HEK293 (cell line): ENCODE measurements at regions not wholly inside any gene's neighbourhood (a gene's known extent, or its start where the extent isn't known, plus 50 kb on each side); places are given as distances from the start of the nearest gene placed in this dataset.

ENCODE experiments used
- CTCF ChIA-PET: fragments of 350-600 bp; formaldehyde crosslinking; extraction: SDS; loops from one replicate; lab custom pipeline; 2021; ENCODE audit warnings: antibody characterized with exemption; lab: Yijun Ruan, JAX
- POLR2A ChIA-PET: fragments of 300-600 bp; formaldehyde crosslinking; extraction: SDS; loops from one replicate; lab custom pipeline; 2020; ENCODE audit warnings: antibody characterized with exemption, inconsistent platforms; lab: Yijun Ruan, JAX
- H3K27ac ChIP-seq: fragments of 200-500 bp; sonication (Bioruptor generic); 2 replicates; pipeline ENCODE4 v1.5.1; 2014; ENCODE audit warnings: low read depth, low read length, control low read depth, inconsistent platforms; ENCODE audit errors: extremely low read depth
- H3K36me3 ChIP-seq, 2 experiments: fragments of 200-500 bp in 1 of 2; sonication (Bioruptor generic) in 1 of 2; 1 replicate in 1 of 2; 2 replicates in 1 of 2; pipeline ENCODE4 v1.5.1; 2014 to 2017; ENCODE audit warnings: inconsistent platforms in 2 of 2, low read length in 2 of 2; ENCODE audit not compliant: control insufficient read depth in 2 of 2, insufficient read depth in 1 of 2
- H3K4me1 ChIP-seq: fragments of 200-500 bp; sonication (Bioruptor generic); 2 replicates; pipeline ENCODE4 v1.5.1; 2014; ENCODE audit warnings: mild to moderate bottlenecking, low read length, inconsistent platforms; ENCODE audit not compliant: control insufficient read depth, insufficient read depth
- H3K4me3 ChIP-seq: 2 replicates; pipeline ENCODE4 v1.5.1; 2011; ENCODE audit warnings: low read depth, mild to moderate bottlenecking, control low read depth, low read length, moderate library complexity
- H3K9me3 ChIP-seq: fragments of 200-500 bp; sonication (Bioruptor generic); 2 replicates; pipeline ENCODE4 v1.5.1; 2014; ENCODE audit warnings: low read depth, low read length, inconsistent platforms; ENCODE audit not compliant: control insufficient read depth, insufficient read depth
- CTCF ChIP-seq: fragments of 450-650 bp; formaldehyde crosslinking; IDR thresholded peaks from 2 replicates; pipeline ENCODE4 v1.5.1; 2016; ENCODE audit warnings: missing biosample characterization, missing genetic modification characterization
- KLF9 ChIP-seq: fragments of 450-650 bp; formaldehyde crosslinking; IDR thresholded peaks from 2 replicates; pipeline ENCODE4 v1.5.1; 2016; ENCODE audit warnings: missing biosample characterization, missing genetic modification characterization, low read depth
- MEIS1 ChIP-seq: sonication (generic); formaldehyde crosslinking; IDR thresholded peaks from 2 replicates; pipeline ENCODE4 v1.8.1; 2022; ENCODE audit warnings: missing genetic modification reagents, mild to moderate bottlenecking, borderline replicate concordance
- SETDB1 ChIP-seq: IDR thresholded peaks from one replicate; pipeline ENCODE4 v1.6.1; 2017; ENCODE audit warnings: mild to moderate bottlenecking, low read length, moderate library complexity, mixed read lengths; ENCODE audit not compliant: insufficient read length
- YY2 ChIP-seq: fragments of 450-650 bp; formaldehyde crosslinking; IDR thresholded peaks from 2 replicates; pipeline ENCODE4 v1.5.1; 2016; ENCODE audit warnings: missing biosample characterization, missing genetic modification characterization
- ZBTB48 ChIP-seq: fragments of 450-650 bp; formaldehyde crosslinking; IDR thresholded peaks from 2 replicates; pipeline ENCODE4 v1.5.1; 2016; ENCODE audit warnings: missing biosample characterization, missing genetic modification characterization
- ZNF138 ChIP-seq: fragments of 450-650 bp; formaldehyde crosslinking; IDR thresholded peaks from 2 replicates; pipeline ENCODE4 v1.5.1; 2016; ENCODE audit warnings: missing biosample characterization, missing genetic modification characterization, borderline replicate concordance
- ZNF221 ChIP-seq: fragments of 450-650 bp; formaldehyde crosslinking; IDR thresholded peaks from 2 replicates; pipeline ENCODE4 v1.5.1; 2017; ENCODE audit warnings: missing biosample characterization, missing genetic modification characterization, borderline replicate concordance
- ZNF280D ChIP-seq: fragments of 450-650 bp; formaldehyde crosslinking; IDR thresholded peaks from 2 replicates; pipeline ENCODE4 v1.5.1; 2016; ENCODE audit warnings: missing biosample characterization, missing genetic modification characterization
- ZNF350 ChIP-seq: fragments of 450-650 bp; formaldehyde crosslinking; IDR thresholded peaks from 2 replicates; pipeline ENCODE4 v1.5.0; 2017; ENCODE audit warnings: missing biosample characterization, mild to moderate bottlenecking, missing genetic modification characterization
- ZNF510 ChIP-seq: fragments of 450-650 bp; formaldehyde crosslinking; IDR thresholded peaks from 2 replicates; pipeline ENCODE4 v1.5.1; 2018; ENCODE audit warnings: mild to moderate bottlenecking, missing genetic modification characterization, missing biosample characterization; ENCODE audit not compliant: insufficient replicate concordance
- ZNF521 ChIP-seq: fragments of 450-650 bp; formaldehyde crosslinking; IDR thresholded peaks from 2 replicates; pipeline ENCODE4 v1.5.1; 2017; ENCODE audit warnings: missing biosample characterization, mild to moderate bottlenecking, missing genetic modification characterization
- ZNF571 ChIP-seq: fragments of 450-650 bp; formaldehyde crosslinking; IDR thresholded peaks from 2 replicates; pipeline ENCODE4 v1.5.0; 2017; ENCODE audit warnings: missing biosample characterization, missing genetic modification characterization
- ZNF654 ChIP-seq: fragments of 450-650 bp; formaldehyde crosslinking; IDR thresholded peaks from 2 replicates; pipeline ENCODE4 v1.5.1; 2016; ENCODE audit warnings: low read depth, missing biosample characterization, missing genetic modification characterization
- ZNF792 ChIP-seq: fragments of 450-650 bp; formaldehyde crosslinking; IDR thresholded peaks from 2 replicates; pipeline ENCODE4 v1.5.1; 2016; ENCODE audit warnings: missing biosample characterization, missing genetic modification characterization

- POLR2A ChIA-PET = no interaction called here
- Histone ChIP-seq H3K4me3 (no peak overlapping the region), H3K4me1 (no peaks in the 10 kb centered on the region), H3K27ac (no peak overlapping the region), H3K9me3 (no peaks in the 10 kb centered on the region), H3K36me3 (no peaks in the 10 kb centered on the region)
- no peak for TF ChIP-seq ZNF571 (tag by site-specific recombination)
- TF ChIP-seq CTCF (tag by site-specific recombination) = no peak
- TF ChIP-seq MEIS1 (CRISPR knock-in tag) = no peak
- no peak for TF ChIP-seq ZNF521 (tag by site-specific recombination)
- no peak for TF ChIP-seq KLF9 (tag by site-specific recombination)
- TF ChIP-seq ZBTB48 (tag by site-specific recombination) = no peak
- TF ChIP-seq ZNF792 (tag by site-specific recombination) = no peak
- no peak for TF ChIP-seq ZNF280D
- TF ChIP-seq YY2 = no peak
- CTCF ChIA-PET = interaction anchor here (1.0 kb wide), 1 partner anchor 21 kb away, joined by 3 read pairs; no protein-coding TSS in a partner anchor
Observed at GRCh38 chr9:110106661-110107060, 101.3 kb downstream of the C9orf152 start.

GRCh38 chr9:110109333-110110092 lies 98.4 kb downstream of the C9orf152 start:
- POLR2A ChIA-PET = no interaction called here
- CTCF ChIA-PET = interaction anchor here (0.7 kb wide), 1 partner anchor 174 kb away, joined by 4 read pairs; no protein-coding TSS in a partner anchor
- no peak overlapping the region for H3K27ac ChIP-seq
- H3K4me3 ChIP-seq = no peak overlapping the region
- H3K36me3 ChIP-seq = no peaks in the 10 kb centered on the region
- H3K4me1 ChIP-seq = no peaks in the 10 kb centered on the region
- H3K9me3 ChIP-seq = no peaks in the 10 kb centered on the region
- TF ChIP-seq ZNF510 (tag by site-specific recombination) = no peak
- TF ChIP-seq ZNF654 (tag by site-specific recombination) = no peak
- TF ChIP-seq SETDB1 = no peak

GRCh38 chr9:110110154-110110553 lies 97.8 kb downstream of the C9orf152 start:
- CTCF ChIA-PET = no interaction called here
- no peaks in the 10 kb centered on the region for H3K9me3 ChIP-seq
- POLR2A ChIA-PET = no interaction called here
- TF ChIP-seq ZNF350 (no peak), MEIS1 (CRISPR knock-in tag) (no peak), ZNF221 (tag by site-specific recombination) (no peak), CTCF (tag by site-specific recombination) (no peak), ZNF138 (tag by site-specific recombination) (no peak)
- H3K36me3 ChIP-seq = no peaks in the 10 kb centered on the region
- no peaks in the 10 kb centered on the region for H3K4me1 ChIP-seq
- H3K27ac ChIP-seq = no peak overlapping the region
- no peak overlapping the region for H3K4me3 ChIP-seq
